HEK293 (cell line): ENCODE measurements at regions not wholly inside any gene's neighbourhood (a gene's known extent, or its start where the extent isn't known, plus 50 kb on each side); places are given as distances from the start of the nearest gene placed in this dataset.

Experiments used
- CTCF ChIP-seq: fragments of 450-650 bp; formaldehyde crosslinking; IDR thresholded peaks from 2 replicates; pipeline ENCODE4 v1.5.1; 2016; ENCODE audit warnings: missing biosample characterization, missing genetic modification characterization
- ZNF239 ChIP-seq: fragments of 450-650 bp; formaldehyde crosslinking; IDR thresholded peaks from 2 replicates; pipeline ENCODE4 v1.5.1; 2016; ENCODE audit warnings: missing biosample characterization, missing genetic modification characterization
- ZNF311 ChIP-seq: fragments of 450-650 bp; formaldehyde crosslinking; IDR thresholded peaks from 2 replicates; pipeline ENCODE4 v1.5.1; 2017; ENCODE audit warnings: missing biosample characterization, missing genetic modification characterization, borderline replicate concordance
- ZNF398 ChIP-seq: fragments of 450-650 bp; formaldehyde crosslinking; IDR thresholded peaks from 2 replicates; pipeline ENCODE4 v1.5.1; 2017; ENCODE audit warnings: missing biosample characterization, missing genetic modification characterization
- TF ChIP-seq, protein P1 (sequence below): fragments of 450-650 bp; formaldehyde crosslinking; IDR thresholded peaks from 2 replicates; pipeline ENCODE4 v1.5.1; 2016; ENCODE audit warnings: missing biosample characterization, missing genetic modification characterization, low read depth

DNA sequence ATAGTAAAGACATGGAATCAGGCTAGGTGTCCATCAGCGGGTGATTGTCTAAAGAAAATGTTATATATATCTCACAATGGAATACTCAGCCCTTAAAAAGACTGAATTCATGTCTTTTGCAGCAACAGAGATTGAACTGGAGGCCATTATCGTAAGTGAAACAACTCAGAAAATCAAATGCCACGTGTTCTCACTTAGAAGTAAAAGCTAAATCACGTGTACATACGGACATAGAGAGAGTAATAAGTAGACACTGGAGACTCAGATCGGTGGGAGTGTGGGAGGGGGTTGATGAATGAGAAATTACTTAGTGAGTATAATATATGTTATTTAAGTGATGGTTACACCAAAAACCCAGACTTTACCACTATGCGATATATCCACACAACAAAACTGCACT lies 266.3 kb upstream of the PPFIA2 start:
- TF ChIP-seq CTCF (tag by site-specific recombination) (no peak), ZNF398 (no peak), ZNF311 (tag by site-specific recombination) (no peak), ZNF239 (no peak)
- TF ChIP-seq, protein P1, sequence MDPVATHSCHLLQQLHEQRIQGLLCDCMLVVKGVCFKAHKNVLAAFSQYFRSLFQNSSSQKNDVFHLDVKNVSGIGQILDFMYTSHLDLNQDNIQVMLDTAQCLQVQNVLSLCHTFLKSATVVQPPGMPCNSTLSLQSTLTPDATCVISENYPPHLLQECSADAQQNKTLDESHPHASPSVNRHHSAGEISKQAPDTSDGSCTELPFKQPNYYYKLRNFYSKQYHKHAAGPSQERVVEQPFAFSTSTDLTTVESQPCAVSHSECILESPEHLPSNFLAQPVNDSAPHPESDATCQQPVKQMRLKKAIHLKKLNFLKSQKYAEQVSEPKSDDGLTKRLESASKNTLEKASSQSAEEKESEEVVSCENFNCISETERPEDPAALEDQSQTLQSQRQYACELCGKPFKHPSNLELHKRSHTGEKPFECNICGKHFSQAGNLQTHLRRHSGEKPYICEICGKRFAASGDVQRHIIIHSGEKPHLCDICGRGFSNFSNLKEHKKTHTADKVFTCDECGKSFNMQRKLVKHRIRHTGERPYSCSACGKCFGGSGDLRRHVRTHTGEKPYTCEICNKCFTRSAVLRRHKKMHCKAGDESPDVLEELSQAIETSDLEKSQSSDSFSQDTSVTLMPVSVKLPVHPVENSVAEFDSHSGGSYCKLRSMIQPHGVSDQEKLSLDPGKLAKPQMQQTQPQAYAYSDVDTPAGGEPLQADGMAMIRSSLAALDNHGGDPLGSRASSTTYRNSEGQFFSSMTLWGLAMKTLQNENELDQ (tag by site-specific recombination) = no peak
